Activated CD4-positive, alpha-beta T cell treated with anti-CD3 and anti-CD28 coated beads for 36 hours (primary cell): ENCODE measurements at regions not wholly inside any gene's neighbourhood (a gene's known extent, or its start where the extent isn't known, plus 50 kb on each side); places are given as distances from the start of the nearest gene placed in this dataset.
A peak's percentile ranks its signal among the peaks of the same experiment; 100 is the strongest.
"Not testable (repeated sequence)": the region's sequence is repeated elsewhere in the genome, so short reads cannot be mapped to it uniquely, and the experiment has no call there.

Experiments used
- ATAC-seq: fragments of 200-7000 bp; cut with Tn5 transposase; one replicate; pipeline ENCODE4 v1.10.0; 2021; ENCODE audit warnings: mild to moderate bottlenecking, moderate library complexity
- CTCF ChIA-PET: fragments of 350-600 bp; sonication (Branson Sonifier 250); formaldehyde crosslinking; loops from one replicate; lab custom pipeline; 2021; ENCODE audit warnings: antibody characterized with exemption; lab: Charles Lee
- POLR2A ChIA-PET: fragments of 350-600 bp; sonication (Branson Sonifier 250); formaldehyde crosslinking; loops from one replicate; lab custom pipeline; 2021; ENCODE audit warnings: antibody characterized with exemption, inconsistent platforms; lab: Charles Lee
- DNase-seq: peaks from one replicate; pipeline ENCODE4 v3.0.0-alpha.2; 2020
- H3K27ac Mint-ChIP-seq: one replicate; pipeline ENCODE4 v1.8.0; 2021; ENCODE audit warnings: mixed read lengths
- H3K27me3 Mint-ChIP-seq: one replicate; pipeline ENCODE4 v1.8.0; 2021; ENCODE audit warnings: mixed read lengths
- H3K36me3 Mint-ChIP-seq: one replicate; pipeline ENCODE4 v1.8.0; 2021; ENCODE audit warnings: low read depth, mixed read lengths
- H3K4me1 Mint-ChIP-seq: one replicate; pipeline ENCODE4 v1.8.0; 2021; ENCODE audit warnings: mixed read lengths
- H3K4me3 Mint-ChIP-seq: one replicate; pipeline ENCODE4 v1.8.0; 2021; ENCODE audit warnings: mild to moderate bottlenecking, moderate library complexity, mixed read lengths
- H3K9me3 Mint-ChIP-seq: one replicate; pipeline ENCODE4 v1.8.0; 2021; ENCODE audit warnings: low read depth, mixed read lengths
- intact Hi-C, 2 experiments: fragments of 100-400 bp; cut with DNase I in 1 of 2; cut with micrococcal nuclease in 1 of 2; formaldehyde crosslinking; loops; one replicate each; pipeline versions ENCODE4 v1.14.2 to v1.15.1; 2022 to 2024; cut with DNase I, micrococcal nuclease

DNA sequence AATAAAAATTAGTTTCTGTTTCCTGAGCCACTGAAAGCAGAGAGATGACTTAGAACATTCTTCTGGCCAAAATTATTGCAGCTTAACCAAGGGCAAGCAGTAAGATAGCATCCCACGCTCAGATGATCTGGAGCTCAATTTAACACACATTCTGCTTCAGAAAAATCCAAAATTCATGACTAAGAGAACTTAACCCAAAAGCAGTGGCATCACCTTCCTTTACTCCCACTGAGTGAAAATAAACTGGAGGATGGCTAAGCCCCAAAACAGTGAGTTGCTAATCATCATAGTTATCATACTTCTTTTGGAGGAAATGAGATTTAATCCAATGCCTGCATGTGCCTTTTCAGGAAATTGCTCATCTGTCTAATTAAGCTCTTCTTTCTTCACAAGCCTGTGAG lies 195.4 kb downstream of the DUSP6 start:
- H3K4me1 Mint-ChIP-seq, result peaks cover 20% of the 10 kb centered on the region
- DNase-seq, result no peak
- H3K4me3 Mint-ChIP-seq, result no peak overlapping the region
- H3K36me3 Mint-ChIP-seq, result no peaks in the 10 kb centered on the region
- POLR2A ChIA-PET, result interaction anchor here (0.6 to 0.7 kb wide), 3 partner anchors 25 to 189 kb away, joined by 3 read pairs; no protein-coding TSS in a partner anchor
- H3K27ac Mint-ChIP-seq, result peak overlapping the region; percentile 69
- peak; percentile 70 for ATAC-seq
- peaks cover 4% of the 10 kb centered on the region for H3K9me3 Mint-ChIP-seq
- H3K27me3 Mint-ChIP-seq, result no peaks in the 10 kb centered on the region
- intact Hi-C loops, result no loop called here
- CTCF ChIA-PET, result interaction anchor here (0.8 to 1.6 kb wide), 8 partner anchors 9 to 190 kb away, joined by 3 to 5 read pairs (median 3); no protein-coding TSS in a partner anchor

DNA sequence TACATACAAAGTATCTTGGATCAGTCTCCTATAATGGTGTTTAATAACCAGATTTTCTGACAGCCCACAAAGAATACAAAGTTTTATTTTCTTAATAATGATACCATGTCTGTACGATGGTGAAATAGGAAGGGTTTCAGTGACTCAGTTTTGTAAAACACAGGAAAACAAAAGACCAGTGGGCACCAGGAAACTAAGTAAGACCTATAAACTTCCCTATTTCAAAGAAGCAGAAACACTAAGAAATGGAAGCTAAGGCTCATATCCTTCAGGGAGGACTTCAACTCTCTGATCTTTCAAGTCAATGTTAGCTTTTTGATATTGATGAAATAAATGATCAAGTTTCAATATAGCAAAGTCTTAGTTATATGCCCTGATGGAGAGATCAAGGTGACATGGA lies 196.0 kb downstream of the DUSP6 start:
- intact Hi-C loops, result no loop called here
- Mint-ChIP-seq H3K27ac (peak overlapping the region; percentile 69), H3K27me3 (no peaks in the 10 kb centered on the region), H3K9me3 (peaks cover 6% of the 10 kb centered on the region), H3K4me1 (peaks cover 24% of the 10 kb centered on the region), H3K4me3 (no peak overlapping the region), H3K36me3 (no peaks in the 10 kb centered on the region)
- no peak for ATAC-seq
- ChIA-PET CTCF (interaction anchor here (0.8 to 1.6 kb wide), 8 partner anchors 9 to 191 kb away, joined by 3 to 5 read pairs (median 3); no protein-coding TSS in a partner anchor), POLR2A (interaction anchor here (0.6 to 0.7 kb wide), 3 partner anchors 25 to 189 kb away, joined by 3 read pairs; no protein-coding TSS in a partner anchor)
- DNase-seq, result no peak

DNA sequence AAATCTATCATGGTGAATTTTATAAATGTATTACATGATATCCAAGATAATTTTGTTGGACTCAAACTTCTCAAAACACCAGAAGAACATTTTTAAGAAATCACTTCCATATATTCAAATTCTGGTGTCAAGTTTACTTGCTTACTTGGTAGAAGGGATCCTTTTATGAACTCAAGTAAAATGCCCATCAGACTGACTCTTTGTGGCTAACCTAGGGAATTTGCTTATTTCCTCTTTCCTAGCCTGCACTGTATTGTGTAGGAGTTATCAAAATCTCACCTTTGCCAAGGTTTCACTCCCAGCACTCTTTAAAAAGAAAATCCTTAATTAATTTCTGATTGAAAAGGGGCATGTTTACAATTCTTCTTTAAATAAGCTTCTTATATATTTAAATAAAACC lies 196.5 kb downstream of the DUSP6 start:
- Mint-ChIP-seq H3K9me3 (peaks cover 7% of the 10 kb centered on the region), H3K27me3 (no peaks in the 10 kb centered on the region), H3K4me1 (peaks cover 24% of the 10 kb centered on the region), H3K27ac (no peak overlapping the region), H3K4me3 (no peak overlapping the region), H3K36me3 (no peaks in the 10 kb centered on the region)
- ChIA-PET CTCF (interaction anchor here (1.2 to 1.6 kb wide), 4 partner anchors 10 to 191 kb away, joined by 3 to 5 read pairs (median 4); no protein-coding TSS in a partner anchor), POLR2A (no interaction called here)
- intact Hi-C loops, result no loop called here
- DNase-seq, result no peak
- no peak for ATAC-seq

DNA sequence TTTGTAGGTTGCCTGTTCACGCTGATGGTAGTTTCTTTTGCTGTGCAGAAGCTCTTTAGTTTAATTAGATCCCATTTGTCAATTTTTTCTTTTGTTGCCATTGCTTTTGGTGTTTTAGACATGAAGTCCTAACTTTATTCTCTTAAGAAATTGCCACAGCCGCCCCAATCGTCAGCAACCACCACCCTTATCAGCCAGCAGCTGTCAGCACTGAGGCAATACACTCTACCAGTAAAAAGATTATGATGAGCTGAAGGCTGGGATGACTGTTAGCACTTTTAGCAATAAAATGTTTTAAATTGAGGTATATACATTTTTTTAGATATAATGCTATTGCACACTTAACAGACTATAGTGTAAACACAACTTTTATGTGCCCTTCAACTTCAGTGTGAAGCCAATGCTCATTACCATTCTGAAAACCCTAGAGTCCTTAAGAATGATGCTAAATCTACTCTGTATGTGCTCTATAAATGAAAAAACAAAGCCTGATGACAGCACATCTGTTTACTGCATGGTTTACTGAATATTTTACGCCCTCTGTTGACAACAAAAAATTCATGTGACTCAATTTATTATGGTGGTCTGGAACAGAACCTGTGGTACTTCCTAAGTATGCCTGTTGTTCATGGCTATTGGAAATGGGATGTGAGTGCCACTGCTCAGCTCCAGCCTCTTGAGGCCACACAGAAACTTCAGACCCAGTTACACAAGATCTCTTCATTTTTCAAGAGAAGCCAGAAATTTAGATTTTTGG lies 197.4 kb downstream of the DUSP6 start:
- peaks cover 12% of the 10 kb centered on the region for H3K9me3 Mint-ChIP-seq
- no peak overlapping the region for H3K27ac Mint-ChIP-seq
- H3K4me1 Mint-ChIP-seq, result peaks cover 24% of the 10 kb centered on the region
- no peak for DNase-seq
- no peak overlapping the region for H3K4me3 Mint-ChIP-seq
- POLR2A ChIA-PET, result no interaction called here
- H3K36me3 Mint-ChIP-seq, result no peaks in the 10 kb centered on the region
- ATAC-seq, result no peak
- H3K27me3 Mint-ChIP-seq, result no peaks in the 10 kb centered on the region
- intact Hi-C loops, result no loop called here
- CTCF ChIA-PET, result no interaction called here

DNA sequence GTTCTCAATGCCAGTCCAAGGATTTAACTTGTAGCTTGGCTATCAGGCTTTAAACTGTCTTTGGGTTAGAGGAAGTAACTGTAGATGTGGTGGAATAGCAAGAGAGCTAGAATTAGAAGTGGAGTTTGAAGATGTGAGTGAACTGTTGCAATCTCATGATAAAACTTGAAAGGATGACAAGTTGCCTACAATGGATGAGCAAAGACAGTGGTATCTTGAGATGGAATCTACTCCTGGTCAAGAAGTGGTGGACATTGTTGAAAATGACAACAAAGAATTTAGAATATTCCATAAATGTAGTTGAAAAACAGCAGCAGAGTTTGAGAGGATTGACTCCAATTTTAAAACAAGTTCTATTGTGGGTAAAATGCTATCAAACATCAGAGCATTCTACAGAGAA lies 199.0 kb downstream of the DUSP6 start:
- no peak overlapping the region for H3K4me3 Mint-ChIP-seq
- H3K4me1 Mint-ChIP-seq, result peaks cover 24% of the 10 kb centered on the region
- CTCF ChIA-PET, result interaction anchor here (1.6 to 2.1 kb wide), 2 partner anchors 13 to 14 kb away, joined by 5 to 6 read pairs; no protein-coding TSS in a partner anchor
- ATAC-seq, result no peak
- POLR2A ChIA-PET, result no interaction called here
- intact Hi-C loops, result no loop called here
- no peak for DNase-seq
- no peaks in the 10 kb centered on the region for H3K27me3 Mint-ChIP-seq
- no peaks in the 10 kb centered on the region for H3K36me3 Mint-ChIP-seq
- no peak overlapping the region for H3K27ac Mint-ChIP-seq
- peaks cover 15% of the 10 kb centered on the region for H3K9me3 Mint-ChIP-seq

DNA sequence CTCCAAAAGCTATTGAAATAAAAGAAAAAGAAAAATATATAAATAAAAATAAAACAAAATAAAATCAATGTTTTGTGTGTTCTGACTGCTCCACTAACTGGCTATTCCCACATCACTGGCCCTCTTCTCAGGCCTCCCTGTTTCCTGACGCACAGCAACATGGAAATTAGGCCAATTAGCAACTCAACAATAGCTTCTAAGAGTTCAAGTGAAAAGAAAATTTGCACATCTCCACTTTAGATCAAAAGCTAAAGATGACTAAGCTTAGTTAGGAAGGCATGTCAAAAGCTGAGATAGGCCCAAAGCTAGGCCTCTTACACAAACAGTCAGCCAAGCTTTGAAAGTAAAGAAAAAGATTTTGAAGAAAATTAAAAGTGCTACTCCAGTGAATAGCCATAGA lies 200.8 kb downstream of the DUSP6 start:
- ChIA-PET CTCF (interaction anchor here (0.8 to 2.1 kb wide), 9 partner anchors 9 to 177 kb away, joined by 3 to 6 read pairs (median 3); no protein-coding TSS in a partner anchor), POLR2A (interaction anchor here (0.7 kb wide), 1 partner anchor 196 kb away, joined by 3 read pairs; no protein-coding TSS in a partner anchor)
- Mint-ChIP-seq H3K27ac (no peak overlapping the region), H3K4me3 (no peak overlapping the region), H3K36me3 (no peaks in the 10 kb centered on the region), H3K9me3 (peaks cover 15% of the 10 kb centered on the region), H3K4me1 (peaks cover 11% of the 10 kb centered on the region), H3K27me3 (no peaks in the 10 kb centered on the region)
- no peak for ATAC-seq
- intact Hi-C loops, result no loop called here
- DNase-seq, result no peak

DNA sequence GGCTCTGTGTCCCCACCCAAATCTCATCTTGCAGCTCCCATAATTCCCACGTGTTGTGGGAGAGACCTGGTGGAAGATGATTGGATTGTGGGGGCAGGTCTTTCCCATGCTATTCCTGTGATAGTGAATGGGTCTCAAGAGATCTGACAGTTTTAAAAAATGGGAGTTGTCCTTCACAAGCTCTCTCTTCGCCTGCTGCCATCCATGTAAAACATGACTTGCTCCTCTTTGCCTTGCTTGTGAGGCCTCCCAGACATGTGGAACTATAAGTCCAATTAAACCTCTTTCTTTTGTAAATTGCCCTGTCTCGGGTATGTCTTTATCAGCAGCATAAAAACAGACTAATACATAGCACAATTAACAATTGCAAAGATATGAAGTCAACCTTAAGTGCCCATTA lies 201.5 kb downstream of the DUSP6 start:
- H3K27ac Mint-ChIP-seq, ATAC-seq, H3K27me3 Mint-ChIP-seq, H3K4me1 Mint-ChIP-seq, DNase-seq, POLR2A ChIA-PET, H3K4me3 Mint-ChIP-seq, intact Hi-C loops, H3K36me3 Mint-ChIP-seq: not testable (repeated sequence)
- CTCF ChIA-PET, result interaction anchor here (0.6 kb wide), 1 partner anchor 296 kb away, joined by 6 read pairs; no protein-coding TSS in a partner anchor
- H3K9me3 Mint-ChIP-seq, result peaks cover 15% of the 10 kb centered on the region

DNA sequence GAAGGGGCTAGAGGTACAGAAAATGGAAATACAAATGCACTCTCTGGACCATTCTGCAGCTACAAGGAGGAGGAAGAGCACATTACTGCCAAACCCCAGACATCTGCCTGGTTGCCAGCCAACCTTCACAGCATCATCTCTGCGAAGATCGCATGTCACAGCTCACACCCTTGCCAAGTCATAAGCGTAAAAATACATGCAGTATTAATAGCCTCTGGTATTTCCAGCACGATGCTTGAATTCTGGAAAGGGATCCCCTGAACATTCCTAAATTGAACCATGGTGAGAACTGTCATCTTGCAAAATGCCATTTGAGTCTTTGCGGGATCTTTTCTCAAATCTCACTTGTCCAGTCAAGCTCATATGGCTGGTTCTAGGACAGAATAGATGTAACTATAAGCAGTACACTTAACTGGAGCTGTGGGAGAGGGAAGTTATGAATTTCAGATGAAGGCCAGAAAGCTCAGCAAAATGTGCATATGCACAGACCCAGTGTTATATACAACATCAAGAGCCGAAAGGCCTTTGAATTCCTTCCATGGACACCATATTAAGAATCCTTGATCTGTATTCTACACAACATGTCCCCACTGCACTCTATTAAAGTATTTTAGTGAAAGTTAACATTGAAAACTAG lies 211.6 kb downstream of the DUSP6 start:
- POLR2A ChIA-PET, result no interaction called here

DNA sequence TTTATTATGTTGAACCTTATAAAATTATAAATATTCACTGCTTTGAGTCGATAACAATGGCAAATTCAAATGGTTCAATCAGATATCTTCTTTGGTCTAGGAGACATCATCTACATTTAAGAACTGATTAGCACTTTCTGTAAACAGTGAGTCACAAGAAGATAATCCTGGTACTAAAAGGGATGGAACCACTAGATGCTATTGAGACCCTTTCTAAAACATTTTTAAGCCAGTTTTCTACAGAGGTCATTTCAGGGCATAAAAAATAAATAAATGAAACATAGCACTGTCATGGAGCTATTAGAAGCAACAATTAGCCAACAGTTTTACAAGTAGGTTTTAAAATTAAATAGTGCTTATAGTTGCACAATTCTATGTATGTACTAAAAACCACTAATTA lies 212.2 kb downstream of the DUSP6 start:
- Mint-ChIP-seq H3K4me1 (peaks cover 30% of the 10 kb centered on the region), H3K9me3 (no peaks in the 10 kb centered on the region), H3K27me3 (peaks cover 2% of the 10 kb centered on the region), H3K27ac (no peak overlapping the region), H3K36me3 (no peaks in the 10 kb centered on the region), H3K4me3 (no peak overlapping the region)
- ChIA-PET POLR2A (no interaction called here), CTCF (interaction anchor here (1.5 to 3.7 kb wide), 2 partner anchors 11 to 12 kb away, joined by 6 to 14 read pairs; no protein-coding TSS in a partner anchor)
- DNase-seq (no peak), ATAC-seq (no peak)
- intact Hi-C loops, result no loop called here

More for the DNA sequence above, 211.6 kb downstream of the DUSP6 start:
- DNase-seq, result no peak
- CTCF ChIA-PET, result interaction anchor here (1.5 to 3.7 kb wide), 2 partner anchors 11 kb away, joined by 6 to 14 read pairs; no protein-coding TSS in a partner anchor
- intact Hi-C loops, result no loop called here
- no peak for ATAC-seq
- Mint-ChIP-seq H3K4me1 (peaks cover 29% of the 10 kb centered on the region), H3K27me3 (peaks cover 2% of the 10 kb centered on the region), H3K4me3 (no peak overlapping the region), H3K27ac (no peak overlapping the region), H3K36me3 (no peaks in the 10 kb centered on the region), H3K9me3 (no peaks in the 10 kb centered on the region)

DNA sequence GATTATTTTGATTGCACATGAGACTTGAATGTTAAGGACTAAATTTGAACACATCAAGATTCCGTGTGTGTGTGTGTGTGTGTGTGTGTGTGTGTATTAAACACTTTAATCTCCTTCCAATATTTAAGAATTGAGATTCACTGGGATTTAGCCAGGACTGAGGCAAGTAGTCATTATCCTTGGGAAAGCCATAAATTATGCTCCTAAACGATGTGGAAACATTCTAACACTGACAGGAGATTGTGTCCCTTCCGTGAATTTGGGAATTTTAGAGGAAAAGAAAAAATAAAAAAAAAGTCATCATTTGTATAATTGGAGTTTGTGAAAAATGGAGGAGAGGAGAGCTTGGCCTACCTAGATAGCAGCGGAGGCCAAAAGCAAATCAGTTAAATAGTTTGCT lies 212.9 kb downstream of the DUSP6 start:
- intact Hi-C loops, result loop anchor here (5.0 kb wide), 2 partner anchors 97 to 213 kb away; partner anchors contain the start of gene DUSP6 (in 1 of the 2)
- DNase-seq (no peak), ATAC-seq (no peak)
- H3K9me3 Mint-ChIP-seq, result no peaks in the 10 kb centered on the region
- no peak overlapping the region for H3K27ac Mint-ChIP-seq
- H3K27me3 Mint-ChIP-seq, result peaks cover 2% of the 10 kb centered on the region
- no peak overlapping the region for H3K4me3 Mint-ChIP-seq
- H3K36me3 Mint-ChIP-seq, result no peaks in the 10 kb centered on the region
- ChIA-PET CTCF (interaction anchor here (1.5 to 3.7 kb wide), 2 partner anchors 10 to 13 kb away, joined by 6 to 14 read pairs; no protein-coding TSS in a partner anchor), POLR2A (no interaction called here)
- peaks cover 30% of the 10 kb centered on the region for H3K4me1 Mint-ChIP-seq
